Fibroblast of skin of left biceps (primary cell): ENCODE measurements at regions not wholly inside any gene's neighbourhood (a gene's known extent, or its start where the extent isn't known, plus 50 kb on each side); places are given as distances from the start of the nearest gene placed in this dataset.
"Not testable (repeated sequence)": the region's sequence is repeated elsewhere in the genome, so short reads cannot be mapped to it uniquely, and the experiment has no call there.

Experiments used
- DNase-seq, 2 experiments: peaks; one replicate each; pipeline ENCODE4 v3.0.0-alpha.2; 2013; ENCODE audit warnings: low read depth in 2 of 2

DNA sequence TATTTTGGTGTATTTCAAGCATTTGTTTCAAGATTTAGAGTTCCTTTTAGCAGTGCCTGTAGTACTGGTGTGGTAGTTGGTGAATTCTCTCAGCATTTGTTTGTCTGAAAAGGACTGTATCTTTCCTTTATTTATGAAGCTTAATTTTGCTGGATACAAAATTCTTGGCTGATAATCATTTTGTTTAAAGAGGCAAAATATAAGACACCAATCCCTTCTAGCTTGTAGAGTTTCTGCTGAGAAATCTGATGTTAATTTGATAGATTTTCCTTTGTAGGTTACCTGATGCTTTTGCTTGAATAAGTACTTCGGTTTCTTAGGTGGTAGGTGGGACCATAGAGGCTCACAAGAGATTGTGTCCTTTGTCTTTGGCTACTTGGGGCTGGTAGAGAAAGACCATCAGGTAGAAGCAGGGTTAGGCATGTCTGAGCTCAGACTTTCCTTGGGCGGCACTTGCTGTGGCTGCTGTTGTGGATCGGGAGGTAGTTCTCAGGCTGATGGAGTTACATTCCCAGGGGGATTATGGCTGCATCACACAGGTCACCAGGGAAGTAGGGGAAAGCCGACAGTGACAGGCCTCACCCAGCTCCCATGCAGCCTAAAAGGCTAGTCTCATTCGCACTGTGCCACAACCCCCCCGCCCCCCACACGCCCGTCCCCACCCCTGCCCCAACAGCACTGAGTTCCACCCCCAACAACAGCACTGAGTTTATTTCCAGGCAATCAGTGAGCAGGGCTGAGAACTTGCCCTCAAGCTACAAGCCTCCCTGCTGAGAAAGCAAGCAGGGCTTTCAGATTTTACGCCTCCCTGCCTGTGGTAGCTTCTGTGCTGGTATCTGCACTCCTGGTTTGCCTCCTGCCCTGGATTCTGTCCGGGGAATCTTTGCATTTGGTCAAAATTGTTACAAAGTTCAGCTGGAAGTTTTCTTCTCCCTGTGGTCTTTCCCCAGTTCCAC, 127.1 kb upstream of the GLRA1 start:
- DNase-seq, result no peak

- no peak for DNase-seq
Observed at GRCh38 chr5:152046361-152046760, 121.7 kb upstream of the GLRA1 start.

- not testable (repeated sequence) for DNase-seq
Observed at GRCh38 chr5:152038856-152039255, 114.2 kb upstream of the GLRA1 start.

DNA sequence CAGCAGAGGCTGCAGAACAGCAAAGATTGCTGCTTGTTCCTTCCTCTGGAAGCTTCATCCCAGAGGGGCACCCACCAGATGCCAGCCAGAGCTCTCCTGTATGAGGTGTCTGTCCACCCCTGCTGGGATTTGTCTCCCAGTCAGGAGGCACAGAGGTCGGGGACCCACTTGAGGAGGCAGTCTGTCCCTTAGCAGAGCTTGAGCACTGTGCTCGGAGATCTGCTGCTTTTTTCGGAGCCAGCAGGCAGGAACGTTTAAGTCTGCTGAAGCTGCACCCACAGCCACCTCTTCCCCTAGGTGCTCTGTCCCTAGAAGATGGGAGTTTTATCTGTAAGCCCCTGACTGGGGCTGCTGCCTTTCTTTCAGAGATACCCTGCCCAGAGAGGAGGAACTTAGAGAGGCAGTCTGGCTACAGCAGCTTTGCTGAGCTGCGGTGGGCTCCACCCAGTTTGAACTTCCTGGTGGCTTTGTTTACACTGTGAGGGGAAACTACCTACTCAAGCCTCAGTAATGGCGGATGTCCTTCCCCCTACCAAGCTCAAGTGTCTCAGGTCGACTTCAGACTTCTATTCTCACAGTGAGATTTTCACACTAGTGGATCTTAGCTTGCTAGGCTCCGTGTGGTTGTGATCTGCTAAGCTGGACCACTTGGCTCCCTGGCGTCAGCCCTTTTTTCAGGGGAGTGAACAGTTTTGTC, 101.8 kb upstream of the GLRA1 start:
- DNase-seq, result not testable (repeated sequence)

DNA sequence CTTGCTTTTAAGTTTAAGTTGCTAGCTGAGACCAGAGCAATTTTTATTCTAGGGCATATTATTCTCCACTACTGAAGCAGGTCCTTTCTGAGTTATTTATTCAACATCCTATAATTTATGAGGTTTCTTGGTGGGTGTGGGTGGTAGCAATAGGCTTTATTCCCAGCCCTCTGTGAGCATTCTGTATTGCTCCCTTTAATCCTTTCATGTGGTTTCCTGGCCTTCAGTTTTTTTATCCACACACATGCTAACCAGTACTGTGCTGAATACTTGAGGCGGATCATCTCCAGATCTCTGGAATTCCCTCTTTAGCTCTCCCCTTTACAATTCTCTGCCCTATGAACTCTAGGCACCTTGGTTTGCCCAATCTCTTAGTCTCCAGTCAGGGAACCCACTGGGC, 91.8 kb upstream of the GLRA1 start:
- DNase-seq, result no peak

DNA sequence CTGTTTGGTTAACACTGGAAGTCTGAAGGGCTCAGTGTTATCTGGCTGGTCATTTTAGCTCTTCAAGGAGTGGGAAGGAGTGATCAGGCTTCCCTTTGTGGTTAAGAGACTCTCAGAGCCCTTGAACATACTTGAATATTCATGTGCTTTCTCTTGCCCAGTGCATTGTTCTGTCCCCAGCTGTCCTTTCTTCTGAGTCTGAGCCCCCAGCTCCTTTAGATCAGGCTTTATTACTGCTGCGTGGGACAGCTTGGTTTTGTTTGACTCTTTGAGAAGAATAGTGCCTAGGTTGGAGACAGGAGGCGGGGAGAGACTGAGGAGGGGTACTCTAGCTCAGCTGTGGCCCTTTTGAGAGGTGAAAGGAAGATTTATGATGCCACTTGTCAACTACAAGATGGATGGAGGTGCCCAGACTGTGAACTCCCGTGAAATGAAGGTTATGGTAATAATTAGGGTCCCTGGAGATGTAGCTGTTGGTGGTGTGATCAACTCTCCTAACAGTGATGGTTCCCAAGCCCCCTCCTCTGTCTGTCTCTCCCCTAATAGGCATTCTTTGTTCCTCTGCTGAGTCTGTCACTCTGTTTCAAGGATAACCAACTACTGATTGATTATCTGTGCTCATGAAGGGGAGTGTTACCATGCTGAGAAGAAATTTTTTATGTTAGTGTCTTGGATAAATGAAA, 83.1 kb upstream of the GLRA1 start:
- DNase-seq, result no peak

DNA sequence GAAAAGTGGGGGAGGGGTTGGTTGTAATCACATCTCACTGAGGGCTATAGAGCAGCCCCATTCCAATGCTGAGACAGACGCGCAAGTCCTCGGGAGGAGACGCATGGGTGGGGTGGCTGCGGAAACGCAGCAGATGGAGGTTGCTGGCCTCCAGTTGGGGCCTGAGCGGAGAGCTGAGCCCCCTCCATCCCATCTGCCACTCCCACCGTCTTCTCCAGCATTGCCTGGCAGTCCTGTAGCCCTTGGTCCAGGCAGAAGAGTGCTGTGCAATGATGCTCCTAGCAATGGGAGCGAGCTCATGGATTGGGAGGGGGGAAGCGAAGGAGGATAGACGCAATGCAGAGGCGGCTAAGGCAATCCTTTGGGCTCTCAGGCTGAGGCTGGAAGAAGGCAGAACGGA, 79.4 kb upstream of the GLRA1 start:
- no peak for DNase-seq
